Right lobe of liver (tissue), 4 donors: ENCODE measurements at regions not wholly inside any gene's neighbourhood (a gene's known extent, or its start where the extent isn't known, plus 50 kb on each side); places are given as distances from the start of the nearest gene placed in this dataset.

Experiments used
- POLR2A ChIP-seq: fragments of 450-650 bp; IDR thresholded peaks from one replicate; pipeline ENCODE4 v1.6.1; 2017; ENCODE audit warnings: antibody characterized with exemption, mild to moderate bottlenecking
- TF ChIP-seq, protein P1 (sequence below), 4 donors: fragments of 200-600 bp in 3 of 4; fragments of 450-650 bp in 1 of 4; IDR thresholded peaks; one replicate each; pipeline versions ENCODE4 v1.5.1 to v1.8.0; 2016 to 2022; ENCODE audit warnings: antibody characterized with exemption in 4 of 4, mild to moderate bottlenecking in 2 of 4
- donor health status: DM: no; HTN: no; CAD: no.
- donor health status: DM: no; HTN: no; CAD: no.
- donor health status: DM: no; HTN: yes; CAD: no.

DNA sequence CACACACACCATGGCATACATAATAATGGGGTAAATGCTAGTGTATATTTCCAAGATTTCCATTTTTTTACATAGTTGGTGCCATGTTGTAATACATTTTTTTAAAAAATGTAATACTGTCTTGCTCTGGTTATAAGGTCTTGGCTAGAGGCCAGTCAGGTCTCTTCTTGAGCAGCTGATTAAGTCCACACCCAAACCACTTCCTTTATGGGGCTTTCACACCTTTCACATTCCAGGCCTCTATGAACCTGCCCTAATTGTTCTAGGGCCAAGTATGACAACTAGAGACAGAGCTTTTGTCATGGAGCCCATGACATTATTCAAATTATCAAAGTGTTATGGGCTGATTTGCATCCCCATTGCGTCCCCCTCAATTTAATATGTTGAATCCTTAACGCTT lies 495.6 kb upstream of the CTNND2 start:
- TF ChIP-seq, protein P1, sequence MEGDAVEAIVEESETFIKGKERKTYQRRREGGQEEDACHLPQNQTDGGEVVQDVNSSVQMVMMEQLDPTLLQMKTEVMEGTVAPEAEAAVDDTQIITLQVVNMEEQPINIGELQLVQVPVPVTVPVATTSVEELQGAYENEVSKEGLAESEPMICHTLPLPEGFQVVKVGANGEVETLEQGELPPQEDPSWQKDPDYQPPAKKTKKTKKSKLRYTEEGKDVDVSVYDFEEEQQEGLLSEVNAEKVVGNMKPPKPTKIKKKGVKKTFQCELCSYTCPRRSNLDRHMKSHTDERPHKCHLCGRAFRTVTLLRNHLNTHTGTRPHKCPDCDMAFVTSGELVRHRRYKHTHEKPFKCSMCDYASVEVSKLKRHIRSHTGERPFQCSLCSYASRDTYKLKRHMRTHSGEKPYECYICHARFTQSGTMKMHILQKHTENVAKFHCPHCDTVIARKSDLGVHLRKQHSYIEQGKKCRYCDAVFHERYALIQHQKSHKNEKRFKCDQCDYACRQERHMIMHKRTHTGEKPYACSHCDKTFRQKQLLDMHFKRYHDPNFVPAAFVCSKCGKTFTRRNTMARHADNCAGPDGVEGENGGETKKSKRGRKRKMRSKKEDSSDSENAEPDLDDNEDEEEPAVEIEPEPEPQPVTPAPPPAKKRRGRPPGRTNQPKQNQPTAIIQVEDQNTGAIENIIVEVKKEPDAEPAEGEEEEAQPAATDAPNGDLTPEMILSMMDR (IDR thresholded peaks at IDR 0.05), result no peak
- TF ChIP-seq POLR2A, result no peak
